GM19239 (cell line): ENCODE measurements at regions not wholly inside any gene's neighbourhood (a gene's known extent, or its start where the extent isn't known, plus 50 kb on each side); places are given as distances from the start of the nearest gene placed in this dataset.
"Not testable (repeated sequence)": the region's sequence is repeated elsewhere in the genome, so short reads cannot be mapped to it uniquely, and the experiment has no call there.

Experiments used
- DNase-seq: peaks from one replicate; pipeline ENCODE4 v3.0.0; 2011; ENCODE audit warnings: low spot score; ENCODE audit not compliant: insufficient read length
- FAIRE-seq: peaks from 2 replicates; lab custom pipeline; 2011; peaks lifted over from hg19 to GRCh38; lab: Jason Lieb, UNC

GRCh38 chr1:219741011-219741970 is 128.4 kb upstream of the ZC3H11B start:
- DNase-seq: no peak
- FAIRE-seq: no peak

GRCh38 chr1:219733511-219734174 is 120.7 kb upstream of the ZC3H11B start:
- FAIRE-seq (no peak), DNase-seq (no peak)

GRCh38 chr1:219732814-219733491 is 120.0 kb upstream of the ZC3H11B start:
- DNase-seq: no peak
- no peak for FAIRE-seq

- DNase-seq (no peak), FAIRE-seq (no peak)
Observed at GRCh38 chr1:219731771-219732170, 118.9 kb upstream of the ZC3H11B start.

GRCh38 chr1:219726480-219727272 is 113.8 kb upstream of the ZC3H11B start:
- no peak for FAIRE-seq
- no peak for DNase-seq

- no peak for DNase-seq
- FAIRE-seq: no peak
Observed at GRCh38 chr1:219724440-219724839, 111.5 kb upstream of the ZC3H11B start.

GRCh38 chr1:219717536-219717935 is 104.6 kb upstream of the ZC3H11B start:
- DNase-seq: no peak
- FAIRE-seq: no peak

- DNase-seq: no peak
- FAIRE-seq: no peak
Observed at GRCh38 chr1:219716611-219717114, 103.8 kb upstream of the ZC3H11B start.

GRCh38 chr1:219713981-219714381 is 101.1 kb upstream of the ZC3H11B start:
- FAIRE-seq (no peak), DNase-seq (no peak)

- DNase-seq (no peak), FAIRE-seq (no peak)
Observed at GRCh38 chr1:219712506-219712905, 99.6 kb upstream of the ZC3H11B start.

- DNase-seq: no peak
Observed at GRCh38 chr1:219710529-219711194, 97.8 kb upstream of the ZC3H11B start.

GRCh38 chr1:219708919-219709543 is 96.1 kb upstream of the ZC3H11B start:
- FAIRE-seq (no peak), DNase-seq (no peak)

More at GRCh38 chr1:219710529-219711194, 97.8 kb upstream of the ZC3H11B start:
- FAIRE-seq: no peak

- not testable (repeated sequence) for FAIRE-seq, DNase-seq
Observed at GRCh38 chr1:219707885-219708284, 95.0 kb upstream of the ZC3H11B start.

GRCh38 chr1:219704331-219704730 is 91.4 kb upstream of the ZC3H11B start:
- not testable (repeated sequence) for DNase-seq, FAIRE-seq

GRCh38 chr1:219703368-219703639 is 90.4 kb upstream of the ZC3H11B start:
- FAIRE-seq (no peak), DNase-seq (no peak)

- DNase-seq: no peak
- no peak for FAIRE-seq
Observed at GRCh38 chr1:219701476-219701875, 88.6 kb upstream of the ZC3H11B start.

- FAIRE-seq: no peak
Observed at GRCh38 chr1:219699870-219700269, 87.0 kb upstream of the ZC3H11B start.

GRCh38 chr1:219697682-219698081 is 84.8 kb upstream of the ZC3H11B start:
- no peak for FAIRE-seq
- no peak for DNase-seq

More at GRCh38 chr1:219699870-219700269, 87.0 kb upstream of the ZC3H11B start:
- no peak for DNase-seq

GRCh38 chr1:219692981-219693380 is 80.1 kb upstream of the ZC3H11B start:
- DNase-seq (no peak), FAIRE-seq (no peak)
